GM18507 (cell line): ENCODE measurements at regions not wholly inside any gene's neighbourhood (a gene's known extent, or its start where the extent isn't known, plus 50 kb on each side); places are given as distances from the start of the nearest gene placed in this dataset.
"Not testable (repeated sequence)": the region's sequence is repeated elsewhere in the genome, so short reads cannot be mapped to it uniquely, and the experiment has no call there.

Source experiments
- DNase-seq: peaks from one replicate; pipeline ENCODE4 v3.0.0; 2011; ENCODE audit warnings: low read depth; ENCODE audit not compliant: insufficient read length; ENCODE audit errors: extremely low spot score
- FAIRE-seq: peaks from 2 replicates; lab custom pipeline; 2011; peaks lifted over from hg19 to GRCh38; lab: Jason Lieb, UNC

GRCh38 chr9:94449486-94449885 lies 105.4 kb upstream of the PCAT7 start:
- DNase-seq (no peak), FAIRE-seq (peak; percentile 45)

GRCh38 chr9:94464790-94465189 lies 90.1 kb upstream of the PCAT7 start:
- FAIRE-seq: no peak
- no peak for DNase-seq

GRCh38 chr9:94472063-94472462 lies 82.8 kb upstream of the PCAT7 start:
- not testable (repeated sequence) for FAIRE-seq

DNA sequence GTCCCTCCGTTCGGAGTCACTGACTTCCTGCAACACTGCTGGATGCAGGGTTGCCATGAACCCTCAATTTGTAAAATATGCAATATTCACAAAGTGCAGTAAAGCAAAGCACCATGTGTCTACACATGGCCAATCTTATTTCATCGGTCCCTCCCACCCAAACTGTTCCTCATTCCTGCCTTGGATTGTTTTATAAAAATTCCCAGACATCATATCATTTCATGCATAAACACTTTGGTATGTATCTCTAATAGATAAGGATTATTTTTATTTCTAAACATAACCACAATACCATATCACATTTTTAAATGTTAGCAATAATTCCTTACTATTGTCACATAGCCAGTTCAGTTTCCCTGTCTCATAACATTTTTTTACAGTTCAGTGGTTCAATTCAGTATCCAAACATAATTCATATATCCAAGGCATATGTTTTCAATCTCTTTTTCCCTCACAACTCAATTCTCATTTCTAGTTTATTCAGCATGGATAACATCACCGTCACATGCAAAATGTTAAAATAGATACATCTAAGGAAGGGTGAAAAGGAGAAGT lies 82.0 kb upstream of the PCAT7 start:
- DNase-seq (no peak), FAIRE-seq (no peak)

More at GRCh38 chr9:94472063-94472462, 82.8 kb upstream of the PCAT7 start:
- not testable (repeated sequence) for DNase-seq

GRCh38 chr9:94478755-94479730 lies 75.8 kb upstream of the PCAT7 start:
- DNase-seq (no peak), FAIRE-seq (no peak)

DNA sequence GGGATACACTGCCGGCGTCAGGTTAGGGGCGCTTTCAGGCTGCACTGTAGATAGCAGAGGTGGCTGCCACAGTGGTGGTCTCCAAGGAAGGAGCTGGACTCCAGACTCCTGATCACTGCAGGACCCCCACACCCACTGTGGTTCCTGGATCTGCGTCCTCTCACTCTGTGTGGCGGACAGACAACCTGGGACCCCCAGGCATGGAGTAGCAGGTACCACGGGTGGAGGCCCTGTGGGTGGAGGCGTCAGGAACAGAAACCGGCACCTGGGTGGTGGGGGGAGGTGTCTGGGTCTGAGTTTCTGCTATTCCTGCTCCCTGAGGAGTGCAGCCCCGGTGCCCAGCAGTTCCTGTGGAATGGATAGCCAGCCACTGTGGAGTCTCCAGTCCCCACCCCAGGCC lies 75.1 kb upstream of the PCAT7 start:
- FAIRE-seq (no peak), DNase-seq (no peak)

- no peak for DNase-seq
- no peak for FAIRE-seq
Observed at GRCh38 chr9:94480205-94480604, 74.7 kb upstream of the PCAT7 start.

- DNase-seq: no peak
- no peak for FAIRE-seq
Observed at GRCh38 chr9:94482110-94482509, 72.8 kb upstream of the PCAT7 start.

- no peak for DNase-seq
- no peak for FAIRE-seq
Observed at GRCh38 chr9:94490465-94490864, 64.4 kb upstream of the PCAT7 start.

- peak; percentile 36 for FAIRE-seq
- DNase-seq: not testable (repeated sequence)
Observed at GRCh38 chr9:94492125-94492524, 62.8 kb upstream of the PCAT7 start.

DNA sequence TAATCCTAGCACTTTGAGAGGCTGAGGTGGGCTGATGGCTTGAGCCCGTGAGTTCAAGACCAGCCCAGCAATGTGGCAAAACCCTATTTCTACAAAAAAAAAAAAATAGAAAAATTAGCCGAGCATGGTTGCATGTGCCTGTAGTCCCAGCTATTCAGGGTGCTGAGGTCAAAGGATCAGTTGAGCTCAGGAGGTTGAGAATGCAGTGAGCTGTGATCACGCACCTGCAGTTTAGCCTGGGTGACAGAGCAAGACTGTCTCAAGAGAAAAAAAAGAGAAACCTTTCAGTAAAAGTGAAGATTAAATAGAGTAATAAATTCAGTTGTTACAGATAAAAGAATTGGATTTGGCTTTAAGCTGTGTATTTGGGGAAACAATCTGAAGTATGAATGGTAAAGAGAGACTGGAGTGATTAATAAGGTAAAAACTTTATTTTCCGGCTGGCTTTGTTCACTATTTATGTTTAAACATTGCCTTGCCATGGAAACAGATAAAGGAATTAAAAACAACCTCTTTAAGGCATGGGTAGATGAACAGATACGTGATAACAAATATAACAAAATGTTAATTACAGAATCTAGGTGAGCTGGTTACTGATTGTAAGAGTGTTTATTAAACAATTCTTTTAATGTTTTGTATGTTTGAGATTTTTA lies 56.0 kb upstream of the PCAT7 start:
- DNase-seq: no peak
- no peak for FAIRE-seq

DNA sequence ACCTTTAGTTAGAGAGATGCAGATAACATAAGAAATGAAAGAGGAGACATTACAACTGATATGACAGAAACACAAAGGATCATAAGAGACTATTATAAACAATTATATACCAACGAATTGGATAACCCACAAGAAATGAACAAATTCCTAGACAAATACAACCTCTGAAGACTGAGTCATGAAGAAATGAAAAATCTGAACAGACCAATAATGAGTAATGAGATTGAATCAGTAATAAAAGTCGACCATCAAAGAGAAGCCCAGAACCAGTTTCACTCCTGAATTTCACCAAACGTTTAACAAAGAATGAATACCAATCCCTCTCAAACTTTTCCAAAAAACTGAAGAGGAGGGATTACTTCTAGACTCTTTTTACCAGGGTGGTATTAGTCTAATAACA lies 50.5 kb upstream of the PCAT7 start:
- FAIRE-seq (no peak), DNase-seq (no peak)
